Neural cell (in vitro differentiated cells): ENCODE measurements at regions not wholly inside any gene's neighbourhood (a gene's known extent, or its start where the extent isn't known, plus 50 kb on each side); places are given as distances from the start of the nearest gene placed in this dataset.
"Not testable (repeated sequence)": the region's sequence is repeated elsewhere in the genome, so short reads cannot be mapped to it uniquely, and the experiment has no call there.

Experiments used
- H2AFZ ChIP-seq: fragments of 200-600, 300-800 bp; sonication (generic), shearing (Covaris generic); 2 replicates; pipeline ENCODE4 v1.6.0; 2014; ENCODE audit warnings: low read depth, mild to moderate bottlenecking, antibody characterized with exemption, low read length, moderate library complexity
- H3F3A ChIP-seq: fragments of 200-600 bp; shearing (Covaris generic); 2 replicates; pipeline ENCODE4 v1.6.1; 2016; ENCODE audit warnings: mild to moderate bottlenecking, moderate library complexity, mixed read lengths, antibody characterized with exemption, low read length; ENCODE audit not compliant: insufficient read depth, poor library complexity, severe bottlenecking
- H3K27ac ChIP-seq: fragments of 200-600, 300-800 bp; sonication (generic), shearing (Covaris generic); 2 replicates; pipeline ENCODE4 v1.5.1; 2014; ENCODE audit warnings: mild to moderate bottlenecking, low read length, moderate library complexity
- H3K27me3 ChIP-seq: fragments of 300-800, 200-600 bp; sonication (generic), shearing (Covaris generic); 2 replicates; pipeline ENCODE4 v1.6.0; 2014; ENCODE audit warnings: mild to moderate bottlenecking, low read depth, low read length, moderate library complexity; ENCODE audit not compliant: insufficient read depth
- H3K36me3 ChIP-seq: fragments of 300-800, 200-600 bp; sonication (generic), shearing (Covaris generic); 2 replicates; pipeline ENCODE4 v1.5.1; 2014; ENCODE audit warnings: mild to moderate bottlenecking, antibody characterized with exemption, low read length, moderate library complexity; ENCODE audit not compliant: insufficient read depth
- H3K4me2 ChIP-seq: fragments of 300-800, 200-600 bp; sonication (generic), shearing (Covaris generic); 2 replicates; pipeline ENCODE4 v1.6.0; 2014; ENCODE audit warnings: mild to moderate bottlenecking, low read length
- H3K4me3 ChIP-seq: fragments of 300-800, 200-600 bp; sonication (generic), shearing (Covaris generic); 2 replicates; pipeline ENCODE4 v1.5.1; 2014; ENCODE audit warnings: mild to moderate bottlenecking, low read length, moderate library complexity
- H3K79me2 ChIP-seq: fragments of 200-600 bp; shearing (Covaris generic); replicated peaks from 2 replicates; pipeline ENCODE4 v1.6.0; 2014; ENCODE audit warnings: mild to moderate bottlenecking, low read length, moderate library complexity; ENCODE audit not compliant: insufficient read depth
- H3K9ac ChIP-seq: fragments of 300-800, 200-600 bp; sonication (generic), shearing (Covaris generic); 2 replicates; pipeline ENCODE4 v1.6.1; 2016; ENCODE audit warnings: mild to moderate bottlenecking, low read length, mixed read lengths
- H3K9me2 ChIP-seq: fragments of 200-600 bp; shearing (Covaris generic); 2 replicates; pipeline ENCODE4 v1.6.1; 2016; ENCODE audit warnings: mild to moderate bottlenecking, low read length, mixed read lengths; ENCODE audit not compliant: insufficient read depth
- H3K9me3 ChIP-seq: fragments of 200-600, 300-800 bp; sonication (generic), shearing (Covaris generic); 2 replicates; pipeline ENCODE4 v1.6.1; 2016; ENCODE audit warnings: mild to moderate bottlenecking, mixed run types, low read length, moderate library complexity, mixed read lengths
- H4K20me1 ChIP-seq: fragments of 200-600 bp; shearing (Covaris generic); 2 replicates; pipeline ENCODE4 v1.6.1; 2016; ENCODE audit warnings: mild to moderate bottlenecking, mixed run types; ENCODE audit not compliant: insufficient read depth
- CTCF ChIP-seq: fragments of 450-650 bp; IDR thresholded peaks from 2 replicates; pipeline ENCODE4 v1.5.1; 2014; ENCODE audit warnings: antibody characterized with exemption, mild to moderate bottlenecking, moderate library complexity; ENCODE audit not compliant: poor library complexity, severe bottlenecking
- EP300 ChIP-seq: fragments of 450-650 bp; conservative IDR thresholded peaks from 2 replicates; pipeline ENCODE4 v1.6.1; 2014; ENCODE audit warnings: antibody characterized with exemption, mild to moderate bottlenecking, moderate library complexity; ENCODE audit not compliant: poor library complexity, severe bottlenecking
- EZH2 ChIP-seq: fragments of 200-600, 300-800 bp; shearing (Covaris generic), sonication (generic); IDR thresholded peaks from 2 replicates; pipeline ENCODE4 v1.6.1; 2014; ENCODE audit warnings: antibody characterized with exemption, low read length, borderline replicate concordance, mild to moderate bottlenecking; ENCODE audit not compliant: insufficient read depth, poor library complexity, severe bottlenecking
- MXI1 ChIP-seq: fragments of 450-650 bp; conservative IDR thresholded peaks from 2 replicates; pipeline ENCODE4 v1.6.1; 2014; ENCODE audit warnings: antibody characterized with exemption, mild to moderate bottlenecking; ENCODE audit not compliant: poor library complexity, severe bottlenecking
- POLR2AphosphoS5 ChIP-seq: IDR thresholded peaks from 2 replicates; pipeline ENCODE4 v1.6.1; 2012
- RAD21 ChIP-seq: fragments of 450-650 bp; conservative IDR thresholded peaks from 2 replicates; pipeline ENCODE4 v1.6.1; 2014; ENCODE audit warnings: antibody characterized with exemption, mild to moderate bottlenecking, moderate library complexity
- REST ChIP-seq: IDR thresholded peaks from 2 replicates; pipeline ENCODE4 v1.6.1; 2012; ENCODE audit warnings: borderline replicate concordance
- SMC3 ChIP-seq: fragments of 450-650 bp; conservative IDR thresholded peaks from 2 replicates; pipeline ENCODE4 v1.6.1; 2014; ENCODE audit warnings: antibody characterized with exemption, mild to moderate bottlenecking, moderate library complexity; ENCODE audit not compliant: poor library complexity
- TAF1 ChIP-seq: IDR thresholded peaks from 2 replicates; pipeline ENCODE4 v1.6.1; 2012; ENCODE audit warnings: low read depth

- Histone ChIP-seq H3K9me3 (no peaks in the 10 kb centered on the region), H3K4me2 (no peak overlapping the region), H3K4me3 (no peak overlapping the region), H3K36me3 (no peaks in the 10 kb centered on the region), H3K27me3 (no peaks in the 10 kb centered on the region), H3F3A (no peaks in the 10 kb centered on the region), H3K27ac (no peak overlapping the region), H3K79me2 (no peaks in the 10 kb centered on the region), H3K9ac (no peak overlapping the region), H2AFZ (no peak overlapping the region), H3K9me2 (no peaks in the 10 kb centered on the region), H4K20me1 (no peaks in the 10 kb centered on the region)
- no peak for TF ChIP-seq MXI1
- TF ChIP-seq CTCF: no peak
- no peak for TF ChIP-seq EP300
- TF ChIP-seq REST: no peak
- TF ChIP-seq POLR2AphosphoS5: no peak
- no peak for TF ChIP-seq SMC3
- TF ChIP-seq EZH2: no peak
- TF ChIP-seq TAF1: no peak
- TF ChIP-seq RAD21: no peak
Observed at GRCh38 chrX:42175843-42176242, 252.5 kb upstream of the CASK start.

- H3K79me2 ChIP-seq, H3K4me2 ChIP-seq, H3K27me3 ChIP-seq, H3K4me3 ChIP-seq, H3K27ac ChIP-seq, H3F3A ChIP-seq, H3K9ac ChIP-seq, H2AFZ ChIP-seq, H4K20me1 ChIP-seq, H3K9me3 ChIP-seq, H3K36me3 ChIP-seq, H3K9me2 ChIP-seq: not testable (repeated sequence)
Observed at GRCh38 chrX:42157923-42158322, 234.6 kb upstream of the CASK start.

- H3K27ac ChIP-seq: no peak overlapping the region
- no peaks in the 10 kb centered on the region for H3K79me2 ChIP-seq
- no peaks in the 10 kb centered on the region for H3K9me3 ChIP-seq
- no peaks in the 10 kb centered on the region for H3K27me3 ChIP-seq
- H3K9ac ChIP-seq: no peak overlapping the region
- H3F3A ChIP-seq: no peaks in the 10 kb centered on the region
- TF ChIP-seq EP300: no peak
- no peak for TF ChIP-seq EZH2
- TF ChIP-seq MXI1: no peak
- TF ChIP-seq CTCF: no peak
- no peak for TF ChIP-seq RAD21
- no peak for TF ChIP-seq POLR2AphosphoS5
- no peak overlapping the region for H3K4me3 ChIP-seq
- H4K20me1 ChIP-seq: no peaks in the 10 kb centered on the region
- no peaks in the 10 kb centered on the region for H3K9me2 ChIP-seq
- H3K4me2 ChIP-seq: no peak overlapping the region
- H2AFZ ChIP-seq: no peak overlapping the region
- H3K36me3 ChIP-seq: no peaks in the 10 kb centered on the region
Observed at GRCh38 chrX:42151808-42152207, 228.5 kb upstream of the CASK start.
